Endothelial cell of umbilical vein (primary cell): ENCODE measurements at regions not wholly inside any gene's neighbourhood (a gene's known extent, or its start where the extent isn't known, plus 50 kb on each side); places are given as distances from the start of the nearest gene placed in this dataset.

Experiments
- BruUV-seq: library from RNA; stranded (reverse); fragments of 400-500 nt; replicated peaks from 2 replicates; lab custom pipeline; 2021; lab: Mats Ljungman, UMichigan
- CTCF ChIA-PET: fragments of 300-600, 350-600 bp; sonication (Branson Sonifier 250); formaldehyde crosslinking; loops from one replicate; lab custom pipeline; 2021; ENCODE audit warnings: antibody characterized with exemption, inconsistent platforms; lab: Charles Lee
- POLR2A ChIA-PET: fragments of 300-600, 350-600 bp; sonication (Branson Sonifier 250); formaldehyde crosslinking; loops from one replicate; lab custom pipeline; 2021; ENCODE audit warnings: antibody characterized with exemption, inconsistent platforms; lab: Charles Lee
- DNase-seq: peaks from one replicate; pipeline ENCODE4 v3.0.0-alpha.2; 2011; ENCODE audit warnings: low read depth, low spot score
- FAIRE-seq: peaks from 2 replicates; lab custom pipeline; 2011; peaks lifted over from hg19 to GRCh38; lab: Jason Lieb, UNC
- H2AFZ ChIP-seq: 2 replicates; pipeline ENCODE4 v1.6.0; 2012; ENCODE audit warnings: low read depth, low read length, control low read depth, inconsistent platforms
- H3K27ac ChIP-seq: 2 replicates; pipeline ENCODE4 v1.5.1; 2011; ENCODE audit warnings: low read depth, mild to moderate bottlenecking, control low read depth, low read length, moderate library complexity; ENCODE audit not compliant: insufficient read depth
- H3K27me3 ChIP-seq, 2 experiments: 2 replicates each; pipeline versions ENCODE4 v1.6.0 to v1.6.1; 2011; ENCODE audit warnings: low read length in 2 of 2, mixed read lengths in 1 of 2; ENCODE audit not compliant: control insufficient read depth in 2 of 2, insufficient read depth in 2 of 2
- H3K36me3 ChIP-seq, 2 experiments: 2 replicates in 1 of 2; 3 replicates in 1 of 2; pipeline ENCODE4 v1.5.1; 2011; ENCODE audit warnings: low read length in 2 of 2, mild to moderate bottlenecking in 1 of 2, moderate library complexity in 1 of 2; ENCODE audit not compliant: control insufficient read depth in 2 of 2, insufficient read depth in 2 of 2; ENCODE audit errors: extremely low read depth in 1 of 2
- H3K4me1 ChIP-seq: 3 replicates; pipeline ENCODE4 v1.5.1; 2011; ENCODE audit warnings: mild to moderate bottlenecking, low read length; ENCODE audit not compliant: control insufficient read depth, insufficient read depth; ENCODE audit errors: extremely low read depth
- H3K4me2 ChIP-seq: 2 replicates; pipeline ENCODE4 v1.6.1; 2011; ENCODE audit warnings: low read length, control low read depth, mixed read lengths; ENCODE audit not compliant: insufficient read depth
- H3K4me3 ChIP-seq, 3 experiments: fragments of 200-600 bp in 1 of 3; sonication (generic), shearing (Covaris generic) in 1 of 3; replicated peaks in 1 of 3; 2 replicates each; pipeline ENCODE4 v1.5.1; 2011 to 2016; ENCODE audit warnings: control low read depth in 3 of 3, low read length in 3 of 3, mild to moderate bottlenecking in 2 of 3, inconsistent platforms in 1 of 3, low read depth in 1 of 3, moderate library complexity in 1 of 3; ENCODE audit not compliant: insufficient read depth in 1 of 3
- H3K79me2 ChIP-seq: 2 replicates; pipeline ENCODE4 v1.6.0; 2012; ENCODE audit warnings: low read length, inconsistent platforms; ENCODE audit not compliant: control insufficient read depth, insufficient read depth
- H3K9ac ChIP-seq: replicated peaks from 2 replicates; pipeline ENCODE3; 2011; ENCODE audit warnings: low read length, control low read depth; ENCODE audit not compliant: insufficient read depth; ENCODE audit errors: extremely low read depth
- H3K9me1 ChIP-seq: replicated peaks from 3 replicates; pipeline ENCODE4 v1.6.0; 2011; ENCODE audit warnings: mild to moderate bottlenecking, low read length; ENCODE audit not compliant: control insufficient read depth, insufficient read depth; ENCODE audit errors: extremely low read depth
- H3K9me3 ChIP-seq: replicated peaks from 2 replicates; pipeline ENCODE4 v1.5.1; 2012; ENCODE audit warnings: low read length, inconsistent platforms; ENCODE audit not compliant: control insufficient read depth, insufficient read depth
- H4K20me1 ChIP-seq: replicated peaks from 2 replicates; pipeline ENCODE3; 2011; ENCODE audit warnings: mild to moderate bottlenecking, low read length; ENCODE audit not compliant: control insufficient read depth, insufficient read depth; ENCODE audit errors: extremely low read depth
- CTCF ChIP-seq, 2 donors: IDR thresholded peaks; 1 replicate in 1 of 2; 2 replicates in 1 of 2; pipeline ENCODE4 v1.5.1; 2011; ENCODE audit warnings: low read length in 2 of 2, mild to moderate bottlenecking in 2 of 2, moderate library complexity in 2 of 2, control low read depth in 1 of 2, inconsistent platforms in 1 of 2, low read depth in 1 of 2; ENCODE audit not compliant: insufficient read depth in 1 of 2; ENCODE audit errors: extremely low read depth in 1 of 2
- EZH2 ChIP-seq: IDR thresholded peaks from 2 replicates; pipeline ENCODE4 v1.6.1; 2012; ENCODE audit warnings: borderline replicate concordance, low read depth, mild to moderate bottlenecking, moderate library complexity, low read length, inconsistent platforms; ENCODE audit not compliant: severe bottlenecking
- FOS ChIP-seq: IDR thresholded peaks from 2 replicates; pipeline ENCODE4 v1.6.1; 2011; ENCODE audit warnings: mild to moderate bottlenecking, low read length, moderate library complexity, borderline replicate concordance; ENCODE audit not compliant: insufficient read depth
- GATA2 ChIP-seq: IDR thresholded peaks from 2 replicates; pipeline ENCODE4 v1.7.0; 2011; ENCODE audit warnings: low read depth, mild to moderate bottlenecking, moderate library complexity, mixed read lengths, low read length; ENCODE audit not compliant: insufficient read length, insufficient read depth
- JUN ChIP-seq: IDR thresholded peaks from 2 replicates; pipeline ENCODE4 v1.6.1; 2011; ENCODE audit warnings: borderline replicate concordance, low read depth; ENCODE audit not compliant: insufficient read length, insufficient read depth
- MAX ChIP-seq: IDR thresholded peaks from 2 replicates; pipeline ENCODE4 v1.6.1; 2011; ENCODE audit not compliant: insufficient read depth, insufficient read length
- MYC ChIP-seq: IDR thresholded peaks from one replicate; pipeline ENCODE4 v1.6.1; 2011; ENCODE audit warnings: mild to moderate bottlenecking, low read depth, low read length
- POLR2A ChIP-seq: IDR thresholded peaks from 2 replicates; pipeline ENCODE4 v1.6.1; 2012; ENCODE audit warnings: low read depth, mild to moderate bottlenecking, control low read depth, low read length
- POLR2AphosphoS5 ChIP-seq: IDR thresholded peaks from 2 replicates; pipeline ENCODE4 v1.6.1; 2012; ENCODE audit warnings: low read depth, mild to moderate bottlenecking, control low read depth, low read length, moderate library complexity; ENCODE audit not compliant: insufficient read depth
- dilution Hi-C: fragments of 300-500 bp; cut with MboI; formaldehyde crosslinking; loops from one replicate; pipeline ENCODE4 v1.15.0; 2019; ENCODE audit warnings: low sequenced_read_pairs; ENCODE audit not compliant: extremely low pct_ligation_motif_present
- intact Hi-C: fragments of 100-400 bp; cut with micrococcal nuclease; formaldehyde crosslinking; loops from one replicate; pipeline ENCODE4 v1.10.0; 2022

GRCh38 chr15:62833646-62834045 is 208.9 kb upstream of the TPM1 start:
- DNase-seq (no peak), FAIRE-seq (no peak)
- no peak overlapping the region for H3K9ac ChIP-seq
- no peaks in the 10 kb centered on the region for H3K9me3 ChIP-seq
- H3K4me3 ChIP-seq = no peak overlapping the region
- CTCF ChIA-PET = interaction anchor here (1.6 kb wide), 1 partner anchor 14 kb away, joined by 5 read pairs; no protein-coding TSS in a partner anchor
- H3K27ac ChIP-seq = no peak overlapping the region
- no peaks in the 10 kb centered on the region for H3K36me3 ChIP-seq
- H4K20me1 ChIP-seq = no peaks in the 10 kb centered on the region
- no peaks in the 10 kb centered on the region for H3K79me2 ChIP-seq
- intact Hi-C loops = no loop called here
- POLR2A ChIA-PET = no interaction called here
- no peak overlapping the region for H3K4me2 ChIP-seq
- no peak overlapping the region for H2AFZ ChIP-seq
- no peaks in the 10 kb centered on the region for H3K27me3 ChIP-seq
- H3K4me1 ChIP-seq = no peaks in the 10 kb centered on the region
- H3K9me1 ChIP-seq = no peaks in the 10 kb centered on the region
- dilution Hi-C loops = no loop called here
- TF ChIP-seq CTCF (IDR thresholded peaks at IDR 0.05; ENCODE audit: extremely low read depth in 1 of 2, insufficient read depth in 1 of 2, low read depth in 1 of 2, low read length in 2 of 2) (no peak), POLR2A (no peak), MAX (no peak), FOS (no peak), JUN (no peak), MYC (no peak), POLR2AphosphoS5 (no peak), EZH2 (no peak), GATA2 (no peak)
- BruUV-seq = no TSS peak
